H1 (cell line): ENCODE measurements at regions not wholly inside any gene's neighbourhood (a gene's known extent, or its start where the extent isn't known, plus 50 kb on each side); places are given as distances from the start of the nearest gene placed in this dataset.

Experiments used
- CEBPB ChIP-seq: IDR thresholded peaks from 2 replicates; pipeline ENCODE4 v1.6.1; 2012; ENCODE audit warnings: low read depth, low read length
- HDAC6 ChIP-seq: IDR thresholded peaks from one replicate; pipeline ENCODE4 v1.7.1; 2012; ENCODE audit warnings: low read depth, mild to moderate bottlenecking, inconsistent platforms, low read length, moderate library complexity
- NANOG ChIP-seq: IDR thresholded peaks from 2 replicates; pipeline ENCODE4 v1.6.1; 2011; ENCODE audit warnings: low read length, low read depth, mild to moderate bottlenecking, inconsistent platforms; ENCODE audit not compliant: insufficient read depth, poor library complexity, severe bottlenecking
- NRF1 ChIP-seq: IDR thresholded peaks from 2 replicates; pipeline ENCODE4 v1.6.1; 2011; ENCODE audit warnings: mild to moderate bottlenecking, low read depth, low read length, improper control_type of control experiment
- TF ChIP-seq, protein P1 (sequence below), 3 experiments: IDR thresholded peaks; 1 replicate in 2 of 3; 2 replicates in 1 of 3; pipeline versions ENCODE4 v1.5.1 to v1.6.1; 2011; ENCODE audit warnings: low read length in 3 of 3, mild to moderate bottlenecking in 3 of 3, inconsistent platforms in 2 of 3, low read depth in 1 of 3, moderate library complexity in 1 of 3; ENCODE audit not compliant: insufficient read depth in 1 of 3; ENCODE audit errors: control extremely low read depth in 1 of 3
- TF ChIP-seq, protein P2 (sequence below): IDR thresholded peaks from 2 replicates; pipeline ENCODE4 v1.6.1; 2012; ENCODE audit warnings: inconsistent platforms

DNA sequence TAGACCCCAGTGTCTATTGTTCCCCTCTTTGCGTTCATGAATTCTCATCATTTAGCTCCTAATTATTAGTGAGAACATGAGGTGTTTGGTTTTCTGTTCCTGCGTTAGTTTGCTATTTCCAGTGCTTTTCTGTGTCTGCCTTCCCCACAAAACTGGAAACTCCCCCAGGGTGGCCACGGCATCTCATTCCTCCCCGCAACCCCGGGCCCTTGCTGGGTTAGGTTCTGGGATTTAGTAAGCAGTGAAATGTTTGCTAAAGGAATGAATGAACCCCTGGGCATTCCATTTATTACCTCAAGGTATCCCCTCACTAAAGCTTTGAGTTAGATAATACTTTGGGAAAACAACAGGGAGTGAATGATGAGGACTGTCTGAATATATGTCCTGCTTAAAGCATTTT, 142.9 kb downstream of the GLUL start:
- no peak for TF ChIP-seq HDAC6
- TF ChIP-seq NRF1: no peak
- TF ChIP-seq, protein P1, sequence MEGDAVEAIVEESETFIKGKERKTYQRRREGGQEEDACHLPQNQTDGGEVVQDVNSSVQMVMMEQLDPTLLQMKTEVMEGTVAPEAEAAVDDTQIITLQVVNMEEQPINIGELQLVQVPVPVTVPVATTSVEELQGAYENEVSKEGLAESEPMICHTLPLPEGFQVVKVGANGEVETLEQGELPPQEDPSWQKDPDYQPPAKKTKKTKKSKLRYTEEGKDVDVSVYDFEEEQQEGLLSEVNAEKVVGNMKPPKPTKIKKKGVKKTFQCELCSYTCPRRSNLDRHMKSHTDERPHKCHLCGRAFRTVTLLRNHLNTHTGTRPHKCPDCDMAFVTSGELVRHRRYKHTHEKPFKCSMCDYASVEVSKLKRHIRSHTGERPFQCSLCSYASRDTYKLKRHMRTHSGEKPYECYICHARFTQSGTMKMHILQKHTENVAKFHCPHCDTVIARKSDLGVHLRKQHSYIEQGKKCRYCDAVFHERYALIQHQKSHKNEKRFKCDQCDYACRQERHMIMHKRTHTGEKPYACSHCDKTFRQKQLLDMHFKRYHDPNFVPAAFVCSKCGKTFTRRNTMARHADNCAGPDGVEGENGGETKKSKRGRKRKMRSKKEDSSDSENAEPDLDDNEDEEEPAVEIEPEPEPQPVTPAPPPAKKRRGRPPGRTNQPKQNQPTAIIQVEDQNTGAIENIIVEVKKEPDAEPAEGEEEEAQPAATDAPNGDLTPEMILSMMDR (IDR thresholded peaks at IDR 0.05; ENCODE audit: control extremely low read depth in 1 of 3, insufficient read depth in 1 of 3, low read depth in 1 of 3, low read length in 3 of 3): no peak
- TF ChIP-seq, protein P2, sequence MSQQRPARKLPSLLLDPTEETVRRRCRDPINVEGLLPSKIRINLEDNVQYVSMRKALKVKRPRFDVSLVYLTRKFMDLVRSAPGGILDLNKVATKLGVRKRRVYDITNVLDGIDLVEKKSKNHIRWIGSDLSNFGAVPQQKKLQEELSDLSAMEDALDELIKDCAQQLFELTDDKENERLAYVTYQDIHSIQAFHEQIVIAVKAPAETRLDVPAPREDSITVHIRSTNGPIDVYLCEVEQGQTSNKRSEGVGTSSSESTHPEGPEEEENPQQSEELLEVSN: no peak
- TF ChIP-seq CEBPB: no peak
- no peak for TF ChIP-seq NANOG
